Ishikawa (cell line): ENCODE measurements at regions not wholly inside any gene's neighbourhood (a gene's known extent, or its start where the extent isn't known, plus 50 kb on each side); places are given as distances from the start of the nearest gene placed in this dataset.

ENCODE experiments used
- CEBPB ChIP-seq: IDR thresholded peaks from 2 replicates; pipeline ENCODE4 v1.6.1; 2012
- CREB1 ChIP-seq: IDR thresholded peaks from 2 replicates; pipeline ENCODE4 v1.6.1; 2012; ENCODE audit warnings: low read depth
- EGR1 ChIP-seq: IDR thresholded peaks from 2 replicates; pipeline ENCODE4 v1.6.1; 2012
- EP300 ChIP-seq: IDR thresholded peaks from 2 replicates; pipeline ENCODE4 v1.6.1; 2012; ENCODE audit warnings: borderline replicate concordance
- FOXM1 ChIP-seq: IDR thresholded peaks from 2 replicates; pipeline ENCODE4 v1.6.1; 2012; ENCODE audit warnings: low read depth, borderline replicate concordance
- NFIC ChIP-seq: IDR thresholded peaks from 2 replicates; pipeline ENCODE4 v1.6.1; 2012
- RAD21 ChIP-seq: IDR thresholded peaks from 2 replicates; pipeline ENCODE4 v1.6.1; 2012; ENCODE audit warnings: low read depth
- TAF1 ChIP-seq: IDR thresholded peaks from 2 replicates; pipeline ENCODE4 v1.6.1; 2012; ENCODE audit warnings: low read depth, mild to moderate bottlenecking
- TCF12 ChIP-seq: IDR thresholded peaks from 2 replicates; pipeline ENCODE4 v1.6.1; 2012; ENCODE audit warnings: low read depth
- TEAD4 ChIP-seq: IDR thresholded peaks from 2 replicates; pipeline ENCODE4 v1.6.1; 2012
- YY1 ChIP-seq: IDR thresholded peaks from 2 replicates; pipeline ENCODE4 v1.6.1; 2012; ENCODE audit warnings: low read depth
- ZBTB7A ChIP-seq: IDR thresholded peaks from 2 replicates; pipeline ENCODE4 v1.6.1; 2012; ENCODE audit warnings: low read depth
- TF ChIP-seq, protein P1 (sequence below): IDR thresholded peaks from 2 replicates; pipeline ENCODE4 v1.6.1; 2012; ENCODE audit warnings: low read depth, mild to moderate bottlenecking
- TF ChIP-seq, protein P2 (sequence below): IDR thresholded peaks from 2 replicates; pipeline ENCODE4 v1.6.1; 2012
- TF ChIP-seq, protein P3 (sequence below): IDR thresholded peaks from 2 replicates; pipeline ENCODE4 v1.6.1; 2012

DNA sequence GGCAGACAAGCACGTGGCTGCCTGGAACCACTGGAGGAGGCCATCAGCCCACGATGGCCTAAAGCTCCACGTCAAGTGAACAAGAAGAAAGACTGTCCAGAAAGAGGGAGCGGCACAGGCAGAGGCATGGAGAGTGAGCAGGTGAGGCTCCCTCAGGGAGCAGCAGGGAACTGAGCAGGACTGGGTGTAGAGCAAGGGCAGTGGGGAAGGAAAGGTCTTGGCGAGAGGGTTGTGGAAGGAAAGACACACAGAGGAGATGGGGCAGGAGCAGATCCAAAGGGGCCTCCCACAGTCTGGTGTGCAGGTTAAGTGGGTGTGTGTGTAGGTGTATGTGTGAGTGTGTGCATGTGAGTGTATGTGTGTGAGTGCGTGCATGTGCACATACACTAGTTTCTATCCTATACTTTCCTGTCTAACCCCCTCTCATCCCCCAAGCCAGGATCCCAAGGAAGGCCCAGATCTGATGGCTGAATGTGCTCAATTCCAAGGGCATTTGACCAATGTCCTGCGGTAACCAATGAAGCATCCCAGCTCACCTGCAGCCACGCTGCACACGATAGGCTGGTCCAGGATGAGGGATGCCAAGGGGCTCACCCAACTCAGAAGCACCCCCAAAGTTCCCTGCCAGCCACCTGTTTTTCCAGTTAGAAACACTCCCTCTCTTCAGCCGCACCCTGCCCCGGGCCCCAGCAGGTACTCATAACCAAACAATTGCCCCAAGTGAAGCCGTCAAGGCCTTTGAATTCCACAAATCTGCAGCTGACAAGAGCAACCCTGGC lies 262.5 kb upstream of the RAB6C start:
- TF ChIP-seq EP300 (peak; percentile 56; the same call in 1 of the 2 replicates), TEAD4 (0 out of 2 replicates have a peak, but pooled peaks have one; percentile 30), TCF12 (peak; percentile 77), NFIC (peak; percentile 10; the same call in 1 of the 2 replicates), FOXM1 (no peak)
- TF ChIP-seq, protein P1, sequence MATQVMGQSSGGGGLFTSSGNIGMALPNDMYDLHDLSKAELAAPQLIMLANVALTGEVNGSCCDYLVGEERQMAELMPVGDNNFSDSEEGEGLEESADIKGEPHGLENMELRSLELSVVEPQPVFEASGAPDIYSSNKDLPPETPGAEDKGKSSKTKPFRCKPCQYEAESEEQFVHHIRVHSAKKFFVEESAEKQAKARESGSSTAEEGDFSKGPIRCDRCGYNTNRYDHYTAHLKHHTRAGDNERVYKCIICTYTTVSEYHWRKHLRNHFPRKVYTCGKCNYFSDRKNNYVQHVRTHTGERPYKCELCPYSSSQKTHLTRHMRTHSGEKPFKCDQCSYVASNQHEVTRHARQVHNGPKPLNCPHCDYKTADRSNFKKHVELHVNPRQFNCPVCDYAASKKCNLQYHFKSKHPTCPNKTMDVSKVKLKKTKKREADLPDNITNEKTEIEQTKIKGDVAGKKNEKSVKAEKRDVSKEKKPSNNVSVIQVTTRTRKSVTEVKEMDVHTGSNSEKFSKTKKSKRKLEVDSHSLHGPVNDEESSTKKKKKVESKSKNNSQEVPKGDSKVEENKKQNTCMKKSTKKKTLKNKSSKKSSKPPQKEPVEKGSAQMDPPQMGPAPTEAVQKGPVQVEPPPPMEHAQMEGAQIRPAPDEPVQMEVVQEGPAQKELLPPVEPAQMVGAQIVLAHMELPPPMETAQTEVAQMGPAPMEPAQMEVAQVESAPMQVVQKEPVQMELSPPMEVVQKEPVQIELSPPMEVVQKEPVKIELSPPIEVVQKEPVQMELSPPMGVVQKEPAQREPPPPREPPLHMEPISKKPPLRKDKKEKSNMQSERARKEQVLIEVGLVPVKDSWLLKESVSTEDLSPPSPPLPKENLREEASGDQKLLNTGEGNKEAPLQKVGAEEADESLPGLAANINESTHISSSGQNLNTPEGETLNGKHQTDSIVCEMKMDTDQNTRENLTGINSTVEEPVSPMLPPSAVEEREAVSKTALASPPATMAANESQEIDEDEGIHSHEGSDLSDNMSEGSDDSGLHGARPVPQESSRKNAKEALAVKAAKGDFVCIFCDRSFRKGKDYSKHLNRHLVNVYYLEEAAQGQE = no peak

- no peak for TF ChIP-seq CREB1
- no peak for TF ChIP-seq ZBTB7A
- TF ChIP-seq, protein P2, sequence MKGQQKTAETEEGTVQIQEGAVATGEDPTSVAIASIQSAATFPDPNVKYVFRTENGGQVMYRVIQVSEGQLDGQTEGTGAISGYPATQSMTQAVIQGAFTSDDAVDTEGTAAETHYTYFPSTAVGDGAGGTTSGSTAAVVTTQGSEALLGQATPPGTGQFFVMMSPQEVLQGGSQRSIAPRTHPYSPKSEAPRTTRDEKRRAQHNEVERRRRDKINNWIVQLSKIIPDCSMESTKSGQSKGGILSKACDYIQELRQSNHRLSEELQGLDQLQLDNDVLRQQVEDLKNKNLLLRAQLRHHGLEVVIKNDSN = 0 out of 2 replicates have a peak, but pooled peaks have one; percentile 10
- peak; percentile 63; the same call in 1 of the 2 replicates for TF ChIP-seq TCF12
- no peak for TF ChIP-seq CEBPB
- TF ChIP-seq EP300 = peak; percentile 72
- TF ChIP-seq RAD21 = 0 out of 2 replicates have a peak, but pooled peaks have one; percentile 19
- TF ChIP-seq TAF1 = no peak
- TF ChIP-seq NFIC = peak; percentile 30
- TF ChIP-seq EGR1 = peak; percentile 38; the same call in 1 of the 2 replicates
- peak; percentile 50 for TF ChIP-seq FOXM1
- TF ChIP-seq TEAD4 = peak; percentile 44; the same call in 1 of the 2 replicates
- TF ChIP-seq, protein P1 = no peak
- no peak for TF ChIP-seq YY1
- TF ChIP-seq, protein P3, sequence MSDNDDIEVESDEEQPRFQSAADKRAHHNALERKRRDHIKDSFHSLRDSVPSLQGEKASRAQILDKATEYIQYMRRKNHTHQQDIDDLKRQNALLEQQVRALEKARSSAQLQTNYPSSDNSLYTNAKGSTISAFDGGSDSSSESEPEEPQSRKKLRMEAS = no peak
Measured at GRCh38 chr2:129717560-129718130, 261.8 kb upstream of the RAB6C start.

- TF ChIP-seq ZBTB7A (no peak), EP300 (peak; percentile 83; the same call in 1 of the 2 replicates), TAF1 (no peak), TCF12 (peak; percentile 84), FOXM1 (peak; percentile 72; the same call in 1 of the 2 replicates), TEAD4 (peak; percentile 68), NFIC (peak; percentile 44; the same call in 1 of the 2 replicates)
- TF ChIP-seq, protein P3 = no peak; the same call in 1 of the 2 replicates
Measured at GRCh38 chr2:129719335-129719734, 260.1 kb upstream of the RAB6C start.

- no peak for TF ChIP-seq TEAD4
- TF ChIP-seq, protein P1 = peak; percentile 52; the same call in 1 of the 2 replicates
- TF ChIP-seq, protein P2 = no peak
Measured at GRCh38 chr2:129720360-129720759, 259.1 kb upstream of the RAB6C start.
